H9 (cell line): ENCODE measurements at regions not wholly inside any gene's neighbourhood (a gene's known extent, or its start where the extent isn't known, plus 50 kb on each side); places are given as distances from the start of the nearest gene placed in this dataset.

Experiments used
- DNase-seq: peaks from one replicate; pipeline ENCODE4 v3.0.0-alpha.2; 2017
- H2AFZ ChIP-seq: one replicate; pipeline ENCODE4 v1.6.1; 2013; ENCODE audit warnings: mild to moderate bottlenecking, low read length, control low read depth, moderate library complexity
- H2AK5ac ChIP-seq: 2 replicates; pipeline ENCODE4 v1.6.1; 2013; ENCODE audit warnings: low read length, control low read depth, mixed read lengths; ENCODE audit not compliant: insufficient read length
- H2BK120ac ChIP-seq: one replicate; pipeline ENCODE4 v1.6.1; 2013; ENCODE audit warnings: low read depth, mild to moderate bottlenecking, low read length, control low read depth, inconsistent platforms; ENCODE audit not compliant: poor library complexity, severe bottlenecking
- H2BK12ac ChIP-seq: 2 replicates; pipeline ENCODE4 v1.6.1; 2013; ENCODE audit warnings: low read length, control low read depth, mixed read lengths, low read depth; ENCODE audit not compliant: insufficient read length
- H2BK15ac ChIP-seq: 2 replicates; pipeline ENCODE4 v1.6.1; 2013; ENCODE audit warnings: low read depth, low read length, control low read depth
- H2BK20ac ChIP-seq: one replicate; pipeline ENCODE4 v1.6.1; 2013; ENCODE audit warnings: low read depth, mild to moderate bottlenecking, low read length, control low read depth, inconsistent platforms; ENCODE audit not compliant: poor library complexity, severe bottlenecking
- H2BK5ac ChIP-seq: 2 replicates; pipeline ENCODE4 v1.6.1; 2013; ENCODE audit warnings: low read length, control low read depth, mixed read lengths; ENCODE audit not compliant: insufficient read length
- H3K14ac ChIP-seq: 2 replicates; pipeline ENCODE4 v1.6.1; 2013; ENCODE audit warnings: low read length, control low read depth; ENCODE audit not compliant: insufficient read depth
- H3K18ac ChIP-seq: 2 replicates; pipeline ENCODE4 v1.6.1; 2013; ENCODE audit warnings: low read depth, mild to moderate bottlenecking, mixed read lengths, low read length, control low read depth; ENCODE audit not compliant: insufficient read length
- H3K23ac ChIP-seq: 2 replicates; pipeline ENCODE4 v1.6.1; 2013; ENCODE audit warnings: low read length, control low read depth, mixed read lengths, low read depth; ENCODE audit not compliant: insufficient read length
- H3K23me2 ChIP-seq: 2 replicates; pipeline ENCODE4 v1.6.1; 2013; ENCODE audit warnings: low read depth, mild to moderate bottlenecking, mixed read lengths, low read length, control low read depth; ENCODE audit not compliant: insufficient read length, poor library complexity, severe bottlenecking
- H3K27ac ChIP-seq: 2 replicates; pipeline ENCODE4 v1.5.1; 2013; ENCODE audit warnings: low read length, control low read depth, mixed read lengths, low read depth; ENCODE audit not compliant: insufficient read length
- H3K27me3 ChIP-seq: 2 replicates; pipeline ENCODE4 v1.6.1; 2013; ENCODE audit warnings: low read length, control low read depth, inconsistent platforms; ENCODE audit not compliant: insufficient read depth
- H3K4ac ChIP-seq: 2 replicates; pipeline ENCODE4 v1.6.1; 2013; ENCODE audit warnings: low read depth, mild to moderate bottlenecking, control low read depth, inconsistent platforms, low read length, moderate library complexity
- H3K4me1 ChIP-seq: 2 replicates; pipeline ENCODE4 v1.6.1; 2013; ENCODE audit warnings: low read length, control low read depth, inconsistent platforms; ENCODE audit not compliant: insufficient read depth
- H3K4me2 ChIP-seq: 2 replicates; pipeline ENCODE4 v1.6.1; 2013; ENCODE audit warnings: low read length, control low read depth, mixed read lengths; ENCODE audit not compliant: insufficient read length, insufficient read depth
- H3K56ac ChIP-seq: 2 replicates; pipeline ENCODE4 v1.6.1; 2013; ENCODE audit warnings: low read depth, mild to moderate bottlenecking, mixed read lengths, low read length, control low read depth; ENCODE audit not compliant: insufficient read length
- H3K79me1 ChIP-seq: 2 replicates; pipeline ENCODE4 v1.6.1; 2013; ENCODE audit warnings: low read depth, mild to moderate bottlenecking, moderate library complexity, low read length, control low read depth, inconsistent platforms; ENCODE audit not compliant: insufficient read depth, poor library complexity, severe bottlenecking
- H3K79me2 ChIP-seq: 2 replicates; pipeline ENCODE4 v1.6.1; 2013; ENCODE audit warnings: low read length, control low read depth, inconsistent platforms; ENCODE audit not compliant: insufficient read depth
- H3K9ac ChIP-seq: 2 replicates; pipeline ENCODE4 v1.6.1; 2013; ENCODE audit warnings: low read length, control low read depth, mixed read lengths; ENCODE audit not compliant: insufficient read length; ENCODE audit errors: extremely low read depth
- H3K9me3 ChIP-seq: one replicate; pipeline ENCODE4 v1.6.1; 2013; ENCODE audit warnings: low read depth, low read length, inconsistent platforms; ENCODE audit not compliant: control insufficient read depth
- H3T11ph ChIP-seq: one replicate; pipeline ENCODE4 v1.6.1; 2013; ENCODE audit warnings: mild to moderate bottlenecking, low read length, control low read depth, inconsistent platforms
- H4K20me1 ChIP-seq: one replicate; pipeline ENCODE4 v1.6.1; 2013; ENCODE audit not compliant: control insufficient read depth, insufficient read length, insufficient read depth
- H4K5ac ChIP-seq: 2 replicates; pipeline ENCODE4 v1.6.1; 2013; ENCODE audit warnings: low read depth, mild to moderate bottlenecking, mixed read lengths, low read length, control low read depth; ENCODE audit not compliant: insufficient read length
- H4K8ac ChIP-seq: replicated peaks from 2 replicates; pipeline ENCODE4 v1.6.1; 2013; ENCODE audit warnings: low read length, control low read depth, mixed read lengths, low read depth; ENCODE audit not compliant: insufficient read length
- H4K91ac ChIP-seq: 2 replicates; pipeline ENCODE4 v1.6.1; 2013; ENCODE audit warnings: low read depth, mild to moderate bottlenecking, moderate library complexity, mixed read lengths, low read length, control low read depth; ENCODE audit not compliant: insufficient read length
- H3K27ac Mint-ChIP-seq, 3 experiments: 2 replicates in 2 of 3; 3 replicates in 1 of 3; pipeline ENCODE4 v1.8.0; 2020 to 2021; ENCODE audit warnings: mixed read lengths in 3 of 3, mild to moderate bottlenecking in 1 of 3, moderate library complexity in 1 of 3
- H3K27me3 Mint-ChIP-seq: 2 replicates; pipeline ENCODE4 v1.8.0; 2021; ENCODE audit warnings: low read depth, mild to moderate bottlenecking, moderate library complexity, mixed read lengths
- H3K36me3 Mint-ChIP-seq, 3 experiments: 2 replicates in 2 of 3; 3 replicates in 1 of 3; pipeline ENCODE4 v1.8.0; 2020 to 2021; ENCODE audit warnings: low read depth in 3 of 3, mixed read lengths in 3 of 3; ENCODE audit not compliant: insufficient read depth in 1 of 3
- H3K4me1 Mint-ChIP-seq, 2 experiments: 2 replicates each; pipeline ENCODE4 v1.8.0; 2020; ENCODE audit warnings: mixed read lengths in 2 of 2
- H3K4me3 Mint-ChIP-seq, 2 experiments: 2 replicates in 1 of 2; 3 replicates in 1 of 2; pipeline ENCODE4 v1.8.0; 2020 to 2021; ENCODE audit warnings: mild to moderate bottlenecking in 2 of 2, mixed read lengths in 2 of 2, moderate library complexity in 1 of 2
- H3K9me3 Mint-ChIP-seq, 2 experiments: 2 replicates in 1 of 2; 3 replicates in 1 of 2; pipeline ENCODE4 v1.8.0; 2020; ENCODE audit warnings: mild to moderate bottlenecking in 2 of 2, mixed read lengths in 2 of 2, moderate library complexity in 1 of 2
- CTCF ChIP-seq: fragments of 200-600 bp; sonication (generic); conservative IDR thresholded peaks from 3 replicates; pipeline ENCODE4 v1.8.0; 2021; ENCODE audit warnings: antibody characterized with exemption, mild to moderate bottlenecking
- WGBS: extraction: QIAGEN DNeasy Blood & Tissue Kit; methylation state at CpG from one replicate; pipeline ENCODE4 v1.1.7; 2013; ENCODE audit warnings: missing lambda C conversion rate, low lambda C conversion rate, mixed read lengths; ENCODE audit not compliant: insufficient read length; ENCODE audit errors: extremely low coverage; 5-methylcytosine and 5-hydroxymethylcytosine counted together

- H3K4ac ChIP-seq, result no peak overlapping the region
- H2BK15ac ChIP-seq, result no peak overlapping the region
- Mint-ChIP-seq H3K27ac (no peak overlapping the region; a peak in 1 of 7 replicates), H3K27me3 (peaks cover 2% of the 10 kb centered on the region), H3K4me3 (no peak overlapping the region), H3K4me1 (peaks cover 18 to 24% of the 10 kb centered on the region in 2 experiments), H3K36me3 (peaks cover 0 to 8% (median 6%) of the 10 kb centered on the region in 3 experiments; a peak in 5 of 7 replicates), H3K9me3 (peaks cover 2 to 7% of the 10 kb centered on the region in 2 experiments; a peak in 3 of 5 replicates)
- no CpG with 5 or more reads among the region's 1 CpG for WGBS
- H2AK5ac ChIP-seq, result no peak overlapping the region
- H4K5ac ChIP-seq, result no peak overlapping the region
- H3K14ac ChIP-seq, result no peak overlapping the region
- H3K27me3 ChIP-seq, result no peaks in the 10 kb centered on the region
- no peak overlapping the region for H4K91ac ChIP-seq
- no peak overlapping the region for H2AFZ ChIP-seq
- no peak overlapping the region for H3K56ac ChIP-seq
- no peak overlapping the region for H2BK20ac ChIP-seq
- H2BK5ac ChIP-seq, result no peak overlapping the region
- no peak overlapping the region for H3K4me2 ChIP-seq
- no peaks in the 10 kb centered on the region for H3K9me3 ChIP-seq
- H2BK120ac ChIP-seq, result no peak overlapping the region
- no peaks in the 10 kb centered on the region; the same call in 1 of the 2 replicates for H3K4me1 ChIP-seq
- no peaks in the 10 kb centered on the region for H3K79me1 ChIP-seq
- no peak overlapping the region for H4K8ac ChIP-seq
- H4K20me1 ChIP-seq, result no peaks in the 10 kb centered on the region
- DNase-seq, result no peak
- no peaks in the 10 kb centered on the region for H3K79me2 ChIP-seq
- no peak for TF ChIP-seq CTCF
- no peak overlapping the region for H3T11ph ChIP-seq
- H2BK12ac ChIP-seq, result no peak overlapping the region
- H3K23me2 ChIP-seq, result no peaks in the 10 kb centered on the region
- H3K27ac ChIP-seq, result no peak overlapping the region
- no peak overlapping the region for H3K18ac ChIP-seq
- no peak overlapping the region for H3K9ac ChIP-seq
- no peak overlapping the region for H3K23ac ChIP-seq
Measured at GRCh38 chr4:12360391-12360790, 931.7 kb upstream of the HS3ST1 start.
